SK-N-SH treated with all-trans-retinoic acid at 6 μM for 48 hours (cell line): ENCODE measurements at regions not wholly inside any gene's neighbourhood (a gene's known extent, or its start where the extent isn't known, plus 50 kb on each side); places are given as distances from the start of the nearest gene placed in this dataset.

ENCODE experiments used
- ARNTL ChIP-seq: fragments of 450-650 bp; formaldehyde crosslinking; IDR thresholded peaks from 2 replicates; pipeline ENCODE4 v1.5.0; 2020; ENCODE audit warnings: low read depth, mild to moderate bottlenecking, moderate library complexity, borderline replicate concordance
- OSR1 ChIP-seq: fragments of 250-450 bp; sonication (Bioruptor Pico); IDR thresholded peaks from 2 replicates; pipeline ENCODE4 v1.8.0; 2022; ENCODE audit warnings: moderate library complexity, mild to moderate bottlenecking, inconsistent platforms
- PATZ1 ChIP-seq: fragments of 250-450 bp; sonication (Bioruptor Pico); IDR thresholded peaks from 2 replicates; pipeline ENCODE4 v1.8.0; 2020; ENCODE audit warnings: mild to moderate bottlenecking, moderate library complexity, borderline replicate concordance
- PPARA ChIP-seq: fragments of 250-450 bp; sonication (Bioruptor Pico); IDR thresholded peaks from 2 replicates; pipeline ENCODE4 v1.5.0; 2020; ENCODE audit warnings: mild to moderate bottlenecking, borderline replicate concordance
- RARB ChIP-seq: fragments of 250-450 bp; sonication (Bioruptor Pico); IDR thresholded peaks from 2 replicates; pipeline ENCODE4 v1.8.0; 2021; ENCODE audit warnings: mild to moderate bottlenecking, moderate library complexity
- TOX ChIP-seq: fragments of 250-450 bp; sonication (Bioruptor Pico); IDR thresholded peaks from 2 replicates; pipeline ENCODE4 v1.8.0; 2021; ENCODE audit warnings: mild to moderate bottlenecking, moderate library complexity, borderline replicate concordance
- ZFP3 ChIP-seq: fragments of 250-450 bp; sonication (Bioruptor Pico); IDR thresholded peaks from 2 replicates; pipeline ENCODE4 v1.5.0; 2020; ENCODE audit warnings: mild to moderate bottlenecking, moderate library complexity
- ZNF565 ChIP-seq: fragments of 450-650 bp; formaldehyde crosslinking; conservative IDR thresholded peaks from 2 replicates; pipeline ENCODE4 v1.5.0; 2020; ENCODE audit warnings: low read depth, mild to moderate bottlenecking, moderate library complexity
- ZNF8 ChIP-seq: fragments of 450-650 bp; formaldehyde crosslinking; IDR thresholded peaks from 2 replicates; pipeline ENCODE4 v1.5.0; 2020; ENCODE audit warnings: mild to moderate bottlenecking, moderate library complexity
- TF ChIP-seq, protein P1 (sequence below): fragments of 250-450 bp; sonication (Bioruptor Pico); IDR thresholded peaks from 2 replicates; pipeline ENCODE4 v1.5.1; 2020; ENCODE audit warnings: low read depth, mild to moderate bottlenecking, moderate library complexity
- TF ChIP-seq, protein P2 (sequence below): fragments of 250-450 bp; sonication (Bioruptor Pico); IDR thresholded peaks from 2 replicates; pipeline ENCODE4 v1.5.1; 2021; ENCODE audit warnings: mild to moderate bottlenecking, moderate library complexity

GRCh38 chr6:28757429-28758045 is 166.2 kb downstream of the TRIM27 start:
- TF ChIP-seq ZNF565 = no peak
- no peak for TF ChIP-seq ZFP3 (CRISPR knock-in tag)
- no peak for TF ChIP-seq PATZ1 (CRISPR knock-in tag)
- TF ChIP-seq, protein P1, sequence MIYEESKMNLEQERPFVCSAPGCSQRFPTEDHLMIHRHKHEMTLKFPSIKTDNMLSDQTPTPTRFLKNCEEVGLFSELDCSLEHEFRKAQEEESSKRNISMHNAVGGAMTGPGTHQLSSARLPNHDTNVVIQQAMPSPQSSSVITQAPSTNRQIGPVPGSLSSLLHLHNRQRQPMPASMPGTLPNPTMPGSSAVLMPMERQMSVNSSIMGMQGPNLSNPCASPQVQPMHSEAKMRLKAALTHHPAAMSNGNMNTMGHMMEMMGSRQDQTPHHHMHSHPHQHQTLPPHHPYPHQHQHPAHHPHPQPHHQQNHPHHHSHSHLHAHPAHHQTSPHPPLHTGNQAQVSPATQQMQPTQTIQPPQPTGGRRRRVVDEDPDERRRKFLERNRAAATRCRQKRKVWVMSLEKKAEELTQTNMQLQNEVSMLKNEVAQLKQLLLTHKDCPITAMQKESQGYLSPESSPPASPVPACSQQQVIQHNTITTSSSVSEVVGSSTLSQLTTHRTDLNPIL = no peak
- no peak for TF ChIP-seq ARNTL
- no peak for TF ChIP-seq TOX
- TF ChIP-seq ZNF8 (CRISPR knock-in tag) = no peak
- TF ChIP-seq PPARA = no peak
- no peak for TF ChIP-seq RARB
- no peak for TF ChIP-seq OSR1 (CRISPR knock-in tag)
- TF ChIP-seq, protein P2, sequence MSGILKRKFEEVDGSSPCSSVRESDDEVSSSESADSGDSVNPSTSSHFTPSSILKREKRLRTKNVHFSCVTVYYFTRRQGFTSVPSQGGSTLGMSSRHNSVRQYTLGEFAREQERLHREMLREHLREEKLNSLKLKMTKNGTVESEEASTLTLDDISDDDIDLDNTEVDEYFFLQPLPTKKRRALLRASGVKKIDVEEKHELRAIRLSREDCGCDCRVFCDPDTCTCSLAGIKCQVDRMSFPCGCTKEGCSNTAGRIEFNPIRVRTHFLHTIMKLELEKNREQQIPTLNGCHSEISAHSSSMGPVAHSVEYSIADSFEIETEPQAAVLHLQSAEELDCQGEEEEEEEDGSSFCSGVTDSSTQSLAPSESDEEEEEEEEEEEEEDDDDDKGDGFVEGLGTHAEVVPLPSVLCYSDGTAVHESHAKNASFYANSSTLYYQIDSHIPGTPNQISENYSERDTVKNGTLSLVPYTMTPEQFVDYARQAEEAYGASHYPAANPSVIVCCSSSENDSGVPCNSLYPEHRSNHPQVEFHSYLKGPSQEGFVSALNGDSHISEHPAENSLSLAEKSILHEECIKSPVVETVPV (CRISPR knock-in tag) = no peak
